ENCODE measurements at regions not wholly inside any gene's neighbourhood (a gene's known extent, or its start where the extent isn't known, plus 50 kb on each side); places are given as distances from the start of the nearest gene placed in this dataset.

DNA sequence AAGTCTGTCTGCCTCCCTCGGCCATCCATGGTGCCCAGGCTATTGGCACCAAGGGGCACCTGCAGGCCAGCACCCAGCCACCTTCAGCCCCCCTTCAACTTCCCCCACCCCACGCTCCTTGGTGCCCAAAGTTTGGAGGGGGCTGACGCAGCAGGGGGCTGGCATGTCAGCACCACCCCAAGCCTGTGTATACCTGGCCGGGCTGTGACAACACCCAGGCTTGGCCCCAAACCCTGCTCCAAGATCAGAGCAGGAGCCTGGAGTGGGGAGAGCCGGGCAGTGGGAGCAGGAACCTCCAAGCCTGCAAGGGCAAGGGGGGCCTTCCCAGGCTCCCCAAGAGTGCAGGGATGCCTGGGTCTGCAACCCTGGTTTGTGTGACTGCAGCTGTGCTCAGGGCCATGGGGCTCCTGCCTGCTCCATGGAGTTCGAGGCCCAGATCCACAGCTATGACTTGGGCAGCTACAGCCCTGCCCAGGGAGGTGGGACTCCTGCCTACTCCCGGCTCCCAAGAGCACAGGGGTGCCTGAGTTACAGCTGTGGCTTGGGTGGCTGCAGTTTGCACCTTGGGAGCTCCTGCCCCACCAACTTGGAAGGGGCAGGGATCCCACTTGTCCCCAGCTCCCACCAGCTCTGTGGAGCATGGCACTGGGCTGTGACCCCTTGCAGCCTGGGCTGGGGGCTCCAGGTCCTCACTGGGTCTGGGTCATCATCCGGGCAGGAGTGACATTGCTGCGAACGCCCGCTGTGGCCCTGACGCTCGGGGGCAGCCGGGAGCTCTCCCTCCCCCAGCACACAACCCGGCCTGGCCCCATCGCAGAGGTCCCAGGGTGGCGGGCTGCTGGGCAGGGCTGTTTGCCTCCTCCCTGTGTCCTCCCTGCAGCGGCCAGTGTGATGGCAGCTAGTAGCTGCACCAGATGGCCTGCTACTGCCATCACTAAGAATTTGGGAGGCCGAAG, 175.5 kb upstream of the SDK2 start:
- no peak for DNase-seq

DNA sequence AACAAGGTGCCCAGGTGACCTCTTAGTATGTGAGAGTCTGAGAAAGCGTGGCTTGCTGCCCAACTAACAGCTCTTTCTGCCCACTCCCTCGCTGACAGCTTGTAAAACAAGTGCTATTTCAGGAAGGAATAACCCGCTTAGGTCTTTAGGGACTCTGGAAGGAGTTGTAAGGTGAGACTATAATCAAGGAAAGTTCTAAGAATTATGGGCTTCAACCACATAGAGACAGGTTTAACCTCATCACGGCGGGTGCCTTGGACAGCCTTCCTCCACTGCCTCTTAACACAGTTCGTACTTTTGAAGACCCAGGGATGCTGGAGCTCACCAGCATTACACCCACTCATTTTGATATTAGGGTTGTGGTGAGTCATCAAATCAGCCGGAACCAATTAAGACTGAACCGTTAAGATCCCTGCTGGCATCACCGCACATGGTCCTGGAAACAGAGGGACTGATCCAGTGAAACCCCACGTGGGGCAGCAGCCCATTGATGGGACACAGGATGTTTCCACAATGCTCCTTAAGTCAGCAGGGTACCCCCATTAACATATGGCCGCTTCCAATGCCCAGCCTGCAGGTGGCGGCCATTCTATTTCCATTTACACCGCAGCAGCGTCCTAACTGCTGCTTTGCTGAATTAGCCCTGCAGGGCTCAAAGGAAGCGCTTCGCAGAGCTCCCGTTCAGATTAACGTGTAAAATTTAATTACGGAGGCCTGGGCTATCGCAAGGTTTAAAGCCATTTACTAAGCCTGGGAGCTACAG, 176.6 kb upstream of the SDK2 start:
- no peak for DNase-seq

DNA sequence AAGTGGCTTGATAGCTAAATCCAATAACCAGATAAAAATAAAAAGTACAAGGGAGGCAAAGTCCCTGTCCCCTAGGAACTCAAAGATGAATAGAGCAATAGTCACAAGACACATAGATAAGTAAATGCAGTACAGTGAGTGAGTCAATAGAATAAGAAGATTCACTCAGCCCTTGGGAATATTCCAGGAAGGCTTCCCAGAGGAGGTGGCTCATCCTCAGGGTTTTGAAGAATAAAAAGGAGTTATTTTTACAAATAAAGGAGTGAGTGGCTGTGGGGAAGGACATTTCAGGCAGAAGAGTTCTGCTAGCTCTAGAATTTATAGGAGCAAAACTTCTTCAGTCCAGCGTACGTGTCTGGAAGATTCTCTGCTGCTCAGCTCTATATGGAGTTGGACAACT, 177.4 kb upstream of the SDK2 start:
- no peak for DNase-seq

DNA sequence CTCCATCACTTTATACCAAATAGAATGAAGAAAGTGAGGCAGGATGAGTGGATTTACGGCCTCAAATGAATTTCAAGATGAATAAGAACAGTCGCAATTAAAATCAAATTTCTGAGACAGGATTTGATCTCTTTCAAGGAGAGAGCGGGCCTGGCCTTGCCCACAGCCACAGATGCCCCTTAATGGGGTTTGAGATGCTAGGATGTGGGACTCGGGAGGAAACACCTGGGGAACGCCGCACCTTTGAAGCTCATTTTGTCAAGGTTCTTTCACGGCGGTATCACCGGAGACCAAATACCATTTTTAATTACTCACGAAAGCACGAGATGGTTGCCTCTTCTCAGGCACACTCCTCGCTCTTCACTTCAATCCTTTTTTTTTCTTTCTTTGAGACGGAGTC, 178.1 kb upstream of the SDK2 start:
- DNase-seq: no peak

DNA sequence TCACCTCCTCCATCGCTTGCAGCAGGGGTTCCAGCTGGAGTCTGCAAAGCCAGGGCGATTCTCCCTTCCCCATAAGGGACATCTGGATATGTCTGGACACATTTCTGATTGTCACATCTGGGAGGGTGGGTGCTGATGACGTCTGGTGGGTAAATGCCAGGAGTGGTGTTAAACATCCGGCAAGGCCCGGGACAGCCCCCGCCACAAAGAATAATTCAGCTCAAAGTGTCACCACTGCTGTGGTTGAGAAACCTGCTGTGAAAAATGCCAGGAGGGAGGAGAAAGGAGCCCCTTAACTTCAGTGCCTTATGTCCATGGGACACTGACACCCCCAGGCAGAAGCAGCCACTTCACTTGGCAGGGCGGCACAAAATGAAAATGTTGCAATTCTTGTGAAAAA, 179.4 kb upstream of the SDK2 start:
- DNase-seq: no peak

DNA sequence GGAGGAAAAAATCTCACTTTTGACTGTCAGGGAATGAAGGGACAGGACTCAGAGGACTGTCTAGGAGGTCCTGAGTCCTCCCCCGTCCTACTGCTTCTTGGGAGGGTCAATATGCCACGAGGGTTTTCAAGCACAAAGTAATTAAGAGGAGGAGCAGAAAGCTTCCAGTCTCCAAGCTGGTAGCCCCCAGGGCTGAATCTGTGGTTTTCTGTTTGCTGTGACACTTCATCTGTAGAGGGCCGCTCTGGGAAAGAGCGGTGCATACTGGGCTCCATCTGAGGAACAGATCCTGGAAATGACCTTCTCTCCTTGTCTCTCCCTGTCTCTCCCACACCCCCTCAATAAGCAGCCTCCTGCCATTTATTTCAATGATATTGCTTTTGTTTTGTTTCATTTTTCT, 180.1 kb upstream of the SDK2 start:
- DNase-seq: no peak

DNA sequence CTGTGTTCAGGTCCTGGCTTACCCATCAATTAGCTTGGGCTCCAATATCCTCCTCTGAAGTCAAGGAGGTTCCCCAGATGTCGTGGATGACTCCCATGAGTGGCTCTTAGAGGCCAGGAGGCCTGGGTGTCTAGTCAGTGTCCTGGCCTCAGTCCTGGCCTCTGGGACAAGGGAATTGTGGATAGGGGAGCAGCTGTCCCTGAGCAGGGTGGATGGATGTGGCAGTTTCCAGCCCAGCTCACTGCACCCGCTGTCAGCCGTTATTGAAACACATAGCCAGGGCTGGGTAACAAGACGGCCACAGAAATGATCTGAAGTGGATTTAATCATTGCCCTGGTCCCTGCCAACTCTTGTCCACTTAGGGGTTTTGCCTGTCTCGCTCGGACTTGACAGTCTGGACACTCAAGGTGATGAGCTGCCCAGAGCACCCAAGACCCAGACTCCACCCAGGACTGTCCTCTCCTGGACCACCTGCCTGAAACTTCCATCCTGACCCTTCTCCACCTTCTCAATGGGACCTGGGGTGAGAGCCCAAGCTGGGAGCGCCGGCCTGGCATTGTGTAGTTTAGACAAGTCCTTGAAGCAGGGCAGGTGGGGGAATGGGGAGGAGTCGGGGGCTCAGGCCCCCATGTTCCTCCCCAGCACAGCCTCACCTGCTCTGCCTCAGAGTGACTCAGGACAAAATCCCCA, 182.1 kb upstream of the SDK2 start:
- DNase-seq: no peak

DNA sequence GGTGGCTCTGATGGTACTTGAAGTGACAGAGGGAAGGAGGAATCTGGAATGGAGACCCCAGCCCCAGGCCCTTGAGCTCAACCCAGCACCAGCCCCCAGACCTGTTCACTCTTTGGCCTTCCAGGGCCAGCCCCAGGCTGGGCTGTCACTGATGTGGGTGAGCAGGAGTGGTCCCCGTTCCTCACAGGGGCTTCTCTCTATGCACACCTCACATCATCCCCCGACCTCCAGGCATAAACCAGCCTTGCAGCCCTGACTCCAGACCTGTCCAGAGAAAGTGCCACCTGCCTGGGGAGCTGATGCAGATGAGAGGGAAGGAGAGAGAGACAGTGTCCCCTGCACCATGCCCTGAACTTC, 182.6 kb upstream of the SDK2 start:
- no peak for DNase-seq

DNA sequence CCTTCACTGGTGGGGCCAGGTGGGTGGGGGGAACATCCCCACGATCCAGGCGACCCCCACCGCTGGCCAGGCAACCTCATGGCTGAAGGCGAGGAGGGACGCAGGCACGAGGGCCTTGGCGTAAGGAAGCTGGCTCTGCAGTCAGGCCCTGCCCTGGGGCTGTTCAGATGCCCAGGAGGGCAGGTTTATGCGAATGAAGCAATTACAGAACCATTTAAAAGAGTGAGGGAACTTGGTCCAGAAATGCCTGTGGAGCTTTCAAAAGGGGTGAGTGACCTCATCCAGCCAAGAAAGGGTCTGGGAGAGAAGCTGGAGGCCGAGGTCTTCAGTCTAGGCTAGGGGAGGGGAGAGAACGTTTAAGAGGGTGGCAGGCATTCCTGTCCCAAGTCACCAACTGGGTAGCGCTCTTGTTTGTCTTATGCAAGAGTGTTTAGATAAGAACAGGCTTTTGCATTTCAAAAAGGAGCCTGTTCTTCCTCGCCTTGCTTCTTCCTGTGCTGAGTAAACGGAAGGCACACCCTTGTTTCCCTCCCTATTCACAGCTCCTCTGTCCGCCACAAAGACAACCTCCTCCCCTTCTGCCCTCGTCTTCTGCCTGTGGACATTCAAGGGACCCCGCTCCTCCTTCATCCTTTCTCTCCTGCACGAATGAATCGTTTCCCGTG, 183.5 kb upstream of the SDK2 start:
- DNase-seq: peak; percentile 34

DNA sequence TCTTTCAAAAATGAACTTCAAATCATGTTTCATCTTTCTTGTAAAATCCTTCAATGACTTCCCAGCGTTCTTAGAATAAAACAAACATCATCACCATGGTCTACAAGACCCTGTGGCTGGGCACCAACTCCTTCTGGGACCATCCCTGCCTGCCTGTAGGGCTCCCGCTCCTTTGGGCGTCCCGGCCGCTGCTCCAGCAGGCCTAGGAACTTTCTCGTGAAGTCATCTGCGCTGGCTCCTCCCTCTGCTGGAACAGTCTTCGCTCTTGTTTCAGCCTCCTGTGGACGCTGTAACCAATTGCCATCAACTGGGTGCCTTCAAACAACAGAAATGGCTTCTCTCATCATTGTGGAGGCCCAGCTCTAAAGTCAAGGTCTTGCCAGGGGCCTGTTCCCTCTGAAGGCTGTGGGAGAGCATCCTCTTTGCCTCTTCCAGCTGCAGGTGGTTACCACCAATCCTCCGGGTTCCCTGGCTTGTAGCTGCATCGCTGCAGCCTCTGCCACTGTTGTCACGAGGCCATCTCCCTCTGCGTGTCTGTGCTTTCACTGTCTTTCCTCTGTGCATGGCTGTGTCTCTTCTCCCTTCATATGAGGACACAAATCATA, 185.5 kb upstream of the SDK2 start:
- no peak for DNase-seq

DNA sequence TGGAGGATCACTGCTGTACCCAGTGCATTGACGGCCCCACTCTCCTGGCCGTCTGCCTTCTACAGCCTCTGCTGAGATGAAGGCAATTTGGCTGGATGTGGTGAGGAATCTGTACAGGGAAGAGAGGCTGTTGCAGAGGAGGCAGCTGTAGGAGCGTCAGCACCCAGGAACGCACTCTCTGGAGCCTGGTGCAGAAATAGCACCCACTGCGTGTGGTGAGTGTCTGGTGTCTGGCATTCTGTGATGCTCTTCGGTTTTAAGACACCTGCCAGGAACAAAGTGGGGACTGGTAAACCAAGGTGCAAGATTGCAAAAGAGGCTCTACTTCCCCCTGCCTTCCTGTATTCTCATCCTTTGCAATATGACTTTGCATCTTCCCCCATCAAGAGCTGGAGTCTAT, 187.5 kb upstream of the SDK2 start:
- no peak for DNase-seq

DNA sequence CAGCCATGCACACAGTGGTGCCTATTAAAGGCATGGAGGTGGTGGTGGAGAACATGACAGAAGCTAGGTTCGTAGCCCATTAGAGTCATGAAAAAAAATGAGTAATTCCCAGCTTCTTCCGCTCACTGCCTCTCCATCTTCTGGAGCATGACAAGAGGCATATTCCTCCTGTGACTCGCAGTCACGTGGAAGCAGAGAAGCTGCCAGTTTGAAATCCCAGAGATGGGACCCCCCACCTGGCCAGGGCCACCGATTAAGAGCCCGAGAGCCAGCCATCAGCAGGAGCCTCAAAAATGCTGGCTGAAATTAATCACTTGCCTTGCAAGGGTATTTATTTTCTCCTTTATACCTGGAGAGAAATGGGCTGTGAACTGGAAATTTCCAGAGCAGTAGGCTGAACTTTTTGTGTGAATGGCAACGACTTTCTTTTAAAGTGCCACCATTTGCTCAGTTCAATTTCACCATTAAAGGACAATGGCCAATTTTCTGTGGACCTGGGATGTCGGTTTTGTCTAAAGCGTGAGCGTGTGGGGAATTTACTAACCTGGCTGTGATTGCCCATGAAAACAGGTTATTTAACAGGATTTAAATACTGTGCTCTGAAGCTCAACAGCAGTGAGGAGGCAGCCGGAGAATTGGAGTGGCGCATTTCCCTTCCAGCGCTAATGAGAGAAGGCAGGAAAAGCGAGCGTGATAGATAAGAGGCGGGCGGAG, 189.7 kb upstream of the SDK2 start:
- no peak for DNase-seq

DNA sequence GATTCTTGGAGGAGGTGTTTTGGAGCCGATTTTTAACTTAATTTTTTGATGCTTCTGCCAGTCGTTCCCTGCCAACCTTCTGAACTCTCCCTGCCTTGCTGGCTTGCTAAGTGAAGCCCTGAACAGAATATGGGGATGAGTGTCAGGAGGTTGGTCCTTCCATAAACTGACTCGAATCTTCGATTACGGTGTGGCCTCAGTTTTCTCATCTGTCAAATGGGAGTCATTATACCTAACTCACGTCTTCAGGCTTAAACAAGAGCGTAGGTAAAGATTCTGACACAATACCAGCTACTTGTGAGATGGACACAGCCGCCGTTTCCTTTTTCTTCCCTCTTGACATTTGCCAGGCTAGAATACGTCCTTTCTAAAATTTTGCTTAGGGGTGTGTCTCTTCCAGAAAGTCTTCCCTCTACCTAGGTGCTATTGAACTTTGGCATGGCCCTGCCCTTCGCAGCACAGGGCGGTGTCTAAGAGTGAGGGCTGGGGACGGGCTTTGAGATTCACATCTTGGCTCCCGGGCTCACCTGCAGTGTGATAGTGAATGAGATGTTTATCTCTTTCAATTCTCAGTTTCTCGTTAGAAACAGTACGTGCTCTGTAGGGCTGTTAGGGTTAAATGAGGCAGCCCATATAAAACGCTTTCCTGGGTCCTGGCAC, 190.6 kb upstream of the SDK2 start:
- no peak for DNase-seq

DNA sequence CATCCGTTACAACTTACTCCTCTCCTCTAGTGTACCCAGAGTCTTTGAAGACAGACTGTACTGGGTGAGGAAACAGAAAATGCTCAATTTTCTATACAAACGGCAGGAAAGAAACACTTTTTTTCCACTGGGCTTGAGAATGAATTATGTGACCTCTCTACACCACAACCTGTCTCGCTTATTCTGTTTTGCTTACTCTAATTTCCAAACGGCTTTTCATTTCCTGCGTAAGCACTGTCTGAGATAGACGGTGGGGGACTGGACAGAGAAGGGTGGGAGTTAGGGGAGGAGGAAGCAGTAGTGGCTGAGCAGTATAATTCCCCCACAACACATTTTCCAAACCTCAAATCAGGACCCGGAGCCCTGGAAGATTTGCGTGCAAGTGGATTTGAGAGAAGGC, 191.4 kb upstream of the SDK2 start:
- DNase-seq: no peak

DNA sequence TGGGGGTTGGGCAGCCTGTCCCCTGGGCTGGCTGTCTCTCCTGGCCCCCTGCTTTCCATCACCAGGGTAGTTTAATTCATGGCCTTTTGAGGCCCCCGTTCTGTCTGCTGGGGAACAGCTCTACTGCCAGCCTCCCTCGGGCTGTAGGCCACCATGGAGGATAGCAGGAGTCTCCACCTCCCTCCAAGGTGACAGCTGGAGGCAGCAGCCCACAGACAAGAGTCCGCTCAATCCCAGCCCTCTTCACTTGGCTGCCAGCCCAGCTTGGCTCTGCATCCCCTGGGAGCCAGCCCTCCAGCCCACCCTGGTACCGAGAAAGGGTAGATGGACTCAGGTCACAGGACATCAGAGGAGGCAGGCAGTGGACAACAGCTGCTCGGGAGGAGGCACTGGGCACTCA, 194.6 kb upstream of the SDK2 start:
- DNase-seq: no peak

DNA sequence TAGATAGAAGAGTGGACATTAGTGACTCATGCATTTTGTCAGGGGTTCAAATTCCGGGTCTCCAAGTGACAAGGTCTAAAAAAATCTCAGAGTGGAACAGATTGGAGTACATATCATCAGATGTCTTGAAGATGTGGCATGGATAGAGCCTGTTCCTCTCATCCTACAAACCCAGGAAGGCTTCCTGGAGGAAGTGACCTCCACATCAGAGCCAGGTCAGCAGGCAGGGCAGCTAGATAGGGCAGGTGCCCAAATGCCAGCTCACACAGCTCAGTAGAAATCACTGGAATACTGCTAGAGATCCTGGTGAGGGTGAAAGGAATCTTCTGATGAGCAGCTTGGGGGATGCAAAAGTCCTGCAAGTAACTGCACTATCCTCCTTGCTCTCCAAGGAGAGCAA, 196.6 kb upstream of the SDK2 start:
- DNase-seq: no peak

DNA sequence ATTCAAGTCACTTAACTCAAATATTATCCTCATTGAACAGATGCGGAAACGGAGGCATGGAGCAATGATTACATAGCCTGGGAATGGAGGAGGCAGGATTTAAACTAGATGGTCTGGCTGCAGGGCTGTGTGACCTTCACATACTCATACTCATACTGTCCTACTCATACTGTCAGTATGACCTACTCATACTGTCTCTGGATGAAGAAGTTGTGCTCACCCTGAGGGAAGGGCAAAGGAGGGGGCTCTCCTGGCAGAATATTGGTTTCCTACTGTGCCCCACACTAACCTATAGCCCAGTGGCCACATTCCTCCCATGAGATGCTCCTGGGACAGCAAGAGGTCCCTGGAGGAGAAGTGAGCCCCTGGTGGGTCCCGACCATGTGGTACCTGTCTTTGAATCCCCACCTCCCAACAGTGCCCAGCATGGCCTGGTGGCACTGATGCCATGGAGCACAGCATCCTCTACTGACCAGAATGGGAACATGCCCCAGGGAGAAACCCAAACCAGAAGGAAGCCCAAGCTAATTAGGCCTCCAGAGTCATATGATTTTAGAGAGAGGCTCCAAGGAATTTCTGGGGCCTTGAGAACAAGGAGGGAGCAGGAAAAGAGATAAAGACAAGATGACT, 197.3 kb upstream of the SDK2 start:
- no peak for DNase-seq

DNA sequence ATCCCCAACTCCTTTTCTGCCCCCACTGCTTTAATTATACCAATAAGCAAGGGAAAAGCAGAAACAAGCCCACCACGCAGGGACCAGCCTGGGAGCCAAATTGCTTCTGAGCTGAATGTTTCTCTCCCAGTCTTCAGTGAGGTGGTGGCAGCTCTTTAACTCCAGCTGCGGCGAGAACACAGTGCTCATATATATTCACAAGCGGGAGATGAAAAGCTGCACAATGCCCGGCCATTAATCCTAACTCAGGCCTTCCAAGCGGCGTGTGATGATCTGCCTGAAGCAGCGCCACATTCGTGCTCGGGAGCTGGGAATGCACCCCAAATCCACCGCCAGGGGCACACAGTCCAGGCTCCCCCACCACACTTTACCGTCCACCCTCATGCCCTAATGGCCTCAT, 203.7 kb upstream of the SDK2 start:
- DNase-seq: no peak

DNA sequence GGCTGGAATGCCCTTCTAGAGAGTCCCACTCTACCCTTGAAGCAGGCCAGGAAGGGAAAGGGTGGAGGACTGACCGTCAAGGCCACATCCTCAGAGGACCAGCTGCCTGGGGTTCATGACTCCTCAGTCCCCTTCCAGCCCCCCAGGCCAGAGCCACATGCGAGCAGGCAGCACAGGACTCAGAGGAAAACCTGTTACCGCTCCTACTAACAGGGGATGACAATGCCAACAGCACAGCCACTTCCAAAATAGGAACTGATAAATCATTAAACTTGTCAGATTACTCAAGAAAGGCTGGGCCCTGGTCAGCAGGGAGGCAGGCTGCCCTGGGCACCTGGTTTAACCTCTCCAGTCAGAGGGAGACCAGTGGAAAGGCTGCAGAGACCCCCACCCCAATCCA, 206.2 kb upstream of the SDK2 start:
- no peak for DNase-seq

DNA sequence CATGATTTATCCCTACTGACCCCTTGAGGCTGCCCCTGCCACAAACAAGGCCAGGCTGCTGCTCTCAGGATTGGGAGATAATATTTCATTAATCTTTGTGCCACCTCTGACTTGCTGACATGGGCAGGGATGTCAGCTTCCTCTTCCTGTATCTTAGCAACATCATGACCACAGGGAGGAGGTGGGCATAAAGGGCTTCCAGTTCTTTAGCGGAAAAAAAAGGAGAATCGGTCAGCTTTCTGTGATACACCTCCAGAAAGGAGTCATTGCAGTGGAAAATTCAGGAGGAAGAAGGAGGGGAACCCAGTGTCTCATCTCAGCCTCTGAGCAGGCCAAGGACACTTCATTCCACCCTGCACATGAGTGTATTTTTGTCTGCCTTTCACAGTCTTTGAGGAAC, 206.8 kb upstream of the SDK2 start:
- DNase-seq: no peak

DNA sequence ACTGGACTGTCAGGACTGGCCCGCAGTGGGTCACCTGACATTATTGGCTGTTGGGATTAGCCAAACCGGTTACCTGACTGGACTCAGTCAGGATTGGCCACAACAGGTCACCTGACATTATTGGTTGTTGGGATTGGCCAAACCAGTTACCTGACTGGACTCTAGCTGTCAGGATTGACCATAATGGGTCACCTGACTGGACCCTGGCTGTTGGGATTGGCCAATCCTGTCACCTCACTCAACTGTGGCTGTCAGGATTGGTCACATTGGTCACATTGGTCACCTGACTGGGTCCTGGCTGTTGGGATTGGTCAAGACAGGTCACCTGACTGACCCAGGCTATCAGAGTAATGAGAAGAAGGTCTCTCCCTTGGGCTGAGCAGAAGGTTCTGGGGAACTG, 207.7 kb upstream of the SDK2 start:
- no peak for DNase-seq

All from CD4-positive, alpha-beta T cell treated with Interleukin-4 for 4 hours (primary cell).